Germinal center (tissue), 1 donor: ENCODE measurements at regions not wholly inside any gene's neighbourhood (a gene's known extent, or its start where the extent isn't known, plus 50 kb on each side); places are given as distances from the start of the nearest gene placed in this dataset.
"Not testable (repeated sequence)": the region's sequence is repeated elsewhere in the genome, so short reads cannot be mapped to it uniquely, and the experiment has no call there.

ENCODE experiments used
- DNase-seq: peaks from one replicate; pipeline ENCODE4 v3.0.0; 2012; ENCODE audit warnings: mixed read lengths, low spot score

GRCh38 chr3:191076903-191077552, 122.0 kb upstream of the OSTN start:
- DNase-seq: no peak

GRCh38 chr3:191074511-191074910, 124.5 kb upstream of the OSTN start:
- no peak for DNase-seq

- no peak for DNase-seq
Measured at GRCh38 chr3:191070762-191071403, 128.2 kb upstream of the OSTN start.

GRCh38 chr3:191070201-191070600, 128.8 kb upstream of the OSTN start:
- DNase-seq: no peak

- no peak for DNase-seq
Measured at GRCh38 chr3:191068946-191069813, 129.9 kb upstream of the OSTN start.

GRCh38 chr3:191066669-191067068, 132.4 kb upstream of the OSTN start:
- DNase-seq: no peak

GRCh38 chr3:191065181-191065805, 133.7 kb upstream of the OSTN start:
- no peak for DNase-seq

- DNase-seq: peak; percentile 10
Measured at GRCh38 chr3:191051037-191051436, 148.0 kb upstream of the OSTN start.

GRCh38 chr3:191047930-191048329, 151.1 kb upstream of the OSTN start:
- no peak for DNase-seq

GRCh38 chr3:191030929-191031328, 168.1 kb upstream of the OSTN start:
- DNase-seq: no peak

GRCh38 chr3:191030491-191030890, 168.0 kb upstream of the GMNC start:
- no peak for DNase-seq

- DNase-seq: no peak
Measured at GRCh38 chr3:191026746-191027145, 164.3 kb upstream of the GMNC start.

- DNase-seq: no peak
Measured at GRCh38 chr3:191020730-191021396, 158.4 kb upstream of the GMNC start.

GRCh38 chr3:191019855-191020254, 157.4 kb upstream of the GMNC start:
- DNase-seq: no peak

GRCh38 chr3:191015960-191016359, 153.5 kb upstream of the GMNC start:
- not testable (repeated sequence) for DNase-seq

GRCh38 chr3:191008074-191008473, 145.6 kb upstream of the GMNC start:
- DNase-seq: no peak

GRCh38 chr3:191005790-191006189, 143.3 kb upstream of the GMNC start:
- DNase-seq: no peak

GRCh38 chr3:191003742-191004141, 141.2 kb upstream of the GMNC start:
- DNase-seq: no peak

GRCh38 chr3:190996181-190996775, 133.8 kb upstream of the GMNC start:
- DNase-seq: no peak

- DNase-seq: no peak
Measured at GRCh38 chr3:190995156-190995555, 132.7 kb upstream of the GMNC start.

GRCh38 chr3:190990898-190991297, 128.4 kb upstream of the GMNC start:
- DNase-seq: no peak

GRCh38 chr3:190989218-190989617, 126.7 kb upstream of the GMNC start:
- DNase-seq: no peak
